ENCODE measurements at regions not wholly inside any gene's neighbourhood (a gene's known extent, or its start where the extent isn't known, plus 50 kb on each side); places are given as distances from the start of the nearest gene placed in this dataset.

GRCh38 chr2:187867165-187867564 is 312.9 kb upstream of the TFPI start:
- no peak for TF ChIP-seq YY1 (IDR thresholded peaks at IDR 0.05; ENCODE audit: insufficient read depth, insufficient read length)
- TF ChIP-seq ZNF274 (IDR thresholded peaks at IDR 0.05; ENCODE audit: low read depth, low read length), result no peak
- TF ChIP-seq SUZ12 (IDR thresholded peaks at IDR 0.05; ENCODE audit: extremely low read depth, insufficient read depth, insufficient read length), result no peak
- no peaks in the 10 kb centered on the region for H3K4me1 ChIP-seq (ENCODE audit: insufficient read depth, insufficient read length)
- no peak for DNase-seq (ENCODE audit: low read depth, low spot score)

GRCh38 chr2:187869195-187869594 is 315.0 kb upstream of the TFPI start:
- Histone ChIP-seq H3K9ac (ENCODE audit: insufficient read length, low read depth) (no peak overlapping the region), H3K9me3 (ENCODE audit: insufficient read depth, low read length) (no peaks in the 10 kb centered on the region), H3K4me1 (ENCODE audit: insufficient read depth, insufficient read length) (no peaks in the 10 kb centered on the region), H3K4me3 (ENCODE audit: insufficient read length, low read depth) (no peak overlapping the region), H3K27me3 (ENCODE audit: insufficient read depth, insufficient read length) (no peaks in the 10 kb centered on the region), H3K36me3 (ENCODE audit: insufficient read depth, insufficient read length, low read length) (no peaks in the 10 kb centered on the region)
- DNase-seq (ENCODE audit: low read depth, low spot score), result no peak
- TF ChIP-seq YY1 (IDR thresholded peaks at IDR 0.05; ENCODE audit: insufficient read depth, insufficient read length) (no peak), SUZ12 (IDR thresholded peaks at IDR 0.05; ENCODE audit: extremely low read depth, insufficient read depth, insufficient read length) (no peak), ZNF274 (IDR thresholded peaks at IDR 0.05; ENCODE audit: low read depth, low read length) (no peak)

More at GRCh38 chr2:187867165-187867564, 312.9 kb upstream of the TFPI start:
- no peaks in the 10 kb centered on the region for H3K27me3 ChIP-seq (ENCODE audit: insufficient read depth, insufficient read length)
- no peak overlapping the region for H3K4me3 ChIP-seq (ENCODE audit: insufficient read length, low read depth)
- H3K9ac ChIP-seq (ENCODE audit: insufficient read length, low read depth), result no peak overlapping the region
- H3K9me3 ChIP-seq (ENCODE audit: insufficient read depth, low read length), result no peaks in the 10 kb centered on the region
- H3K36me3 ChIP-seq (ENCODE audit: insufficient read depth, insufficient read length, low read length), result no peaks in the 10 kb centered on the region

- H3K27me3 ChIP-seq (ENCODE audit: insufficient read depth, insufficient read length), result no peaks in the 10 kb centered on the region
- TF ChIP-seq ZNF274 (IDR thresholded peaks at IDR 0.05; ENCODE audit: low read depth, low read length) (no peak), YY1 (IDR thresholded peaks at IDR 0.05; ENCODE audit: insufficient read depth, insufficient read length) (no peak), SUZ12 (IDR thresholded peaks at IDR 0.05; ENCODE audit: extremely low read depth, insufficient read depth, insufficient read length) (no peak)
Measured at GRCh38 chr2:187871506-187871905, 317.3 kb upstream of the TFPI start.

DNA sequence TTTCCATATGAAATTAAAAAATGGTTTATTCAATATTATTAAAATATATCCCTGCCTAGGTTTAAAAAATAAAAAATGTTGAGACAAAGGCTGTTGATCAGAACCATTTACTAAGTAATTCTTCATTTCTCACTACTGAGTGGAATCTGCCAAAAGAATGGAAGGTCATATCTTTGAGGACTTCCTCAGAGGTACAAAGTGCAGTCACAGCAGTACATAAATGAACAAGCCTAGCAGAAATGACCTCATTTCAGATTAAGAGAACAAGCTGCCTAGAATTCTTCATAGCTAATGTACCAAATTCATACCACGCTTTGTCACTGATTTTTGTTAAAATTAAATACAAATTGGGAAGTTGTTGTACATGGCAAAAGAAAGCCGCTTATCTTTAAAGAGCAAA is 318.9 kb upstream of the TFPI start:
- Histone ChIP-seq H3K36me3 (ENCODE audit: insufficient read depth, insufficient read length, low read length) (no peaks in the 10 kb centered on the region), H3K4me1 (ENCODE audit: insufficient read depth, insufficient read length) (no peaks in the 10 kb centered on the region), H3K9ac (ENCODE audit: insufficient read length, low read depth) (no peak overlapping the region), H3K4me3 (ENCODE audit: insufficient read length, low read depth) (no peak overlapping the region), H3K27me3 (ENCODE audit: insufficient read depth, insufficient read length) (no peaks in the 10 kb centered on the region), H3K9me3 (ENCODE audit: insufficient read depth, low read length) (no peaks in the 10 kb centered on the region)
- TF ChIP-seq YY1 (IDR thresholded peaks at IDR 0.05; ENCODE audit: insufficient read depth, insufficient read length) (no peak), ZNF274 (IDR thresholded peaks at IDR 0.05; ENCODE audit: low read depth, low read length) (no peak), SUZ12 (IDR thresholded peaks at IDR 0.05; ENCODE audit: extremely low read depth, insufficient read depth, insufficient read length) (no peak)
- no peak for DNase-seq (ENCODE audit: low read depth, low spot score)

More at GRCh38 chr2:187871506-187871905, 317.3 kb upstream of the TFPI start:
- H3K4me1 ChIP-seq (ENCODE audit: insufficient read depth, insufficient read length), result no peaks in the 10 kb centered on the region
- no peak overlapping the region for H3K4me3 ChIP-seq (ENCODE audit: insufficient read length, low read depth)
- DNase-seq (ENCODE audit: low read depth, low spot score), result no peak
- no peaks in the 10 kb centered on the region for H3K36me3 ChIP-seq (ENCODE audit: insufficient read depth, insufficient read length, low read length)
- no peak overlapping the region for H3K9ac ChIP-seq (ENCODE audit: insufficient read length, low read depth)
- no peaks in the 10 kb centered on the region for H3K9me3 ChIP-seq (ENCODE audit: insufficient read depth, low read length)

DNA sequence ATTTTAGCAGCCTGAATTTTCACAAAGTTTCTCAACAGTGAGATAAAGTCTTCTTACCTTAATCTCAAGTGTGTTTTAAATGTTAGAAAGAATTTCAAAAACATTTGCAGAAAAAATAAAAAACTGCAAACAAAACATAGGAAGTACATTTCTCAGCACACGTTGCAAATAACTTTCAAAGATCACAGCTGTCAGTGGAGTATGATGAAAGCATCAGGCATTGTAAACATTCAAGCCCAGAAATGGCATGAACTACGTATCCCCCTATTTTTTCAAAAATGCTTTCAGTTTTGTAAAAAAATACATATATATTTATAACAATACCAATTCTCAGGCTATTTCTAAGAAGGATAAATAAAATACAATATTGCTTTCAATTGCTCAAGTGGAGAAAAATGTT is 320.6 kb upstream of the TFPI start:
- H3K9me3 ChIP-seq (ENCODE audit: insufficient read depth, low read length), result no peaks in the 10 kb centered on the region
- H3K4me1 ChIP-seq (ENCODE audit: insufficient read depth, insufficient read length), result no peaks in the 10 kb centered on the region
- no peak for TF ChIP-seq YY1 (IDR thresholded peaks at IDR 0.05; ENCODE audit: insufficient read depth, insufficient read length)
- TF ChIP-seq SUZ12 (IDR thresholded peaks at IDR 0.05; ENCODE audit: extremely low read depth, insufficient read depth, insufficient read length), result no peak
- no peak for TF ChIP-seq ZNF274 (IDR thresholded peaks at IDR 0.05; ENCODE audit: low read depth, low read length)
- DNase-seq (ENCODE audit: low read depth, low spot score), result no peak
- H3K9ac ChIP-seq (ENCODE audit: insufficient read length, low read depth), result no peak overlapping the region
- no peaks in the 10 kb centered on the region for H3K36me3 ChIP-seq (ENCODE audit: insufficient read depth, insufficient read length, low read length)
- H3K27me3 ChIP-seq (ENCODE audit: insufficient read depth, insufficient read length), result no peaks in the 10 kb centered on the region
- H3K4me3 ChIP-seq (ENCODE audit: insufficient read length, low read depth), result no peak overlapping the region

GRCh38 chr2:187875261-187876141 is 321.3 kb upstream of the TFPI start:
- Histone ChIP-seq H3K9ac (ENCODE audit: insufficient read length, low read depth) (no peak overlapping the region), H3K36me3 (ENCODE audit: insufficient read depth, insufficient read length, low read length) (no peaks in the 10 kb centered on the region), H3K4me3 (ENCODE audit: insufficient read length, low read depth) (no peak overlapping the region), H3K9me3 (ENCODE audit: insufficient read depth, low read length) (no peaks in the 10 kb centered on the region), H3K27me3 (ENCODE audit: insufficient read depth, insufficient read length) (no peaks in the 10 kb centered on the region), H3K4me1 (ENCODE audit: insufficient read depth, insufficient read length) (no peaks in the 10 kb centered on the region)
- no peak for DNase-seq (ENCODE audit: low read depth, low spot score)
- TF ChIP-seq ZNF274 (IDR thresholded peaks at IDR 0.05; ENCODE audit: low read depth, low read length) (no peak), YY1 (IDR thresholded peaks at IDR 0.05; ENCODE audit: insufficient read depth, insufficient read length) (no peak), SUZ12 (IDR thresholded peaks at IDR 0.05; ENCODE audit: extremely low read depth, insufficient read depth, insufficient read length) (no peak)

- no peaks in the 10 kb centered on the region for H3K4me1 ChIP-seq (ENCODE audit: insufficient read depth, insufficient read length)
- no peak for DNase-seq (ENCODE audit: low read depth, low spot score)
- H3K27me3 ChIP-seq (ENCODE audit: insufficient read depth, insufficient read length), result no peaks in the 10 kb centered on the region
- TF ChIP-seq ZNF274 (IDR thresholded peaks at IDR 0.05; ENCODE audit: low read depth, low read length) (no peak), SUZ12 (IDR thresholded peaks at IDR 0.05; ENCODE audit: extremely low read depth, insufficient read depth, insufficient read length) (no peak), YY1 (IDR thresholded peaks at IDR 0.05; ENCODE audit: insufficient read depth, insufficient read length) (no peak)
- no peaks in the 10 kb centered on the region for H3K9me3 ChIP-seq (ENCODE audit: insufficient read depth, low read length)
- H3K4me3 ChIP-seq (ENCODE audit: insufficient read length, low read depth), result no peak overlapping the region
- H3K9ac ChIP-seq (ENCODE audit: insufficient read length, low read depth), result no peak overlapping the region
- no peaks in the 10 kb centered on the region for H3K36me3 ChIP-seq (ENCODE audit: insufficient read depth, insufficient read length, low read length)
Measured at GRCh38 chr2:187876554-187876953, 322.3 kb upstream of the TFPI start.
